ENCODE measurements at regions not wholly inside any gene's neighbourhood (a gene's known extent, or its start where the extent isn't known, plus 50 kb on each side); places are given as distances from the start of the nearest gene placed in this dataset.

- no peak for DNase-seq
Measured at GRCh38 chr20:60695226-60696000, 556.6 kb upstream of the CDH4 start.

GRCh38 chr20:60697252-60697651 is 554.8 kb upstream of the CDH4 start:
- DNase-seq: no peak

GRCh38 chr20:60700728-60701127 is 551.3 kb upstream of the CDH4 start:
- DNase-seq: no peak

DNA sequence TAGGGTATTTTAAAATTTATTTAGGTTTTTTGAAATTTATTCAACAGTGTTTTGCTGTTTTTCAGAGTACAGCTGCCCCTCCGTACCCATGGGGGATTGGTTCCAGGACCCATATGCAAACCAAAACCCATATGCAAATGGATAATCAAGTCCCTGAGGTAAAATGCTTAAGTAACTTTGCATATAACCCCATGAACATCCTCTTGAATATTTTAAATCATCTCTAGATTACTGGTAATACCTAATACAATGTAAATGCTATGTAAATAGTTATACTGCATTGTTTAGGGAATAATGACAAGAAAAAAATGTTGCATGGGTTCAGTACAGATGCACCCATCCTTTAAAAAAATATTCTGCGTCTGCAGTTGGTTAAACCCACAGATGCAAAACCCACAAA is 547.9 kb upstream of the CDH4 start:
- DNase-seq: no peak

GRCh38 chr20:60713396-60713795 is 538.7 kb upstream of the CDH4 start:
- DNase-seq: no peak

GRCh38 chr20:60715172-60715571 is 536.9 kb upstream of the CDH4 start:
- no peak for DNase-seq

GRCh38 chr20:60718743-60719480 is 533.1 kb upstream of the CDH4 start:
- no peak for DNase-seq

GRCh38 chr20:60725311-60725906 is 526.7 kb upstream of the CDH4 start:
- no peak for DNase-seq

DNA sequence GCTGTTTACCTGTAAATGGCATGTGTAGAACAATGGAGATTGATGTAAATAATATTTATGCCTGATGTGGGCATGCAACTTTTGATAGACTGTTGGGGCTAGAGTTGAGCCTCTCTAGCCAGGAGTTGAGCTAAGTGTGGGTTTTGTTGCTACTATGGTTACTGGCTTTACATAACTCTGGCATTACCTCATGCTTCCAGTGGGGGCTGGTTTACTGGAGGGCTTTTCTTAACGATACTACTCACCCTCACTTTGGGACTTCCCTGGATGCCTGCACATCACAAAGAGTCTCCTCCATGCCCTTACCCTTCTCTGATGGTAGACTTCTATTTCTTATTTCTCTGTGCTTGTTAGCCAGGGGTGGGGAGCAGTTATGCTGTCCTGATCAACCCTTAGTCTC is 524.6 kb upstream of the CDH4 start:
- no peak for DNase-seq

- DNase-seq: no peak
Measured at GRCh38 chr20:60728705-60729104, 523.4 kb upstream of the CDH4 start.

DNA sequence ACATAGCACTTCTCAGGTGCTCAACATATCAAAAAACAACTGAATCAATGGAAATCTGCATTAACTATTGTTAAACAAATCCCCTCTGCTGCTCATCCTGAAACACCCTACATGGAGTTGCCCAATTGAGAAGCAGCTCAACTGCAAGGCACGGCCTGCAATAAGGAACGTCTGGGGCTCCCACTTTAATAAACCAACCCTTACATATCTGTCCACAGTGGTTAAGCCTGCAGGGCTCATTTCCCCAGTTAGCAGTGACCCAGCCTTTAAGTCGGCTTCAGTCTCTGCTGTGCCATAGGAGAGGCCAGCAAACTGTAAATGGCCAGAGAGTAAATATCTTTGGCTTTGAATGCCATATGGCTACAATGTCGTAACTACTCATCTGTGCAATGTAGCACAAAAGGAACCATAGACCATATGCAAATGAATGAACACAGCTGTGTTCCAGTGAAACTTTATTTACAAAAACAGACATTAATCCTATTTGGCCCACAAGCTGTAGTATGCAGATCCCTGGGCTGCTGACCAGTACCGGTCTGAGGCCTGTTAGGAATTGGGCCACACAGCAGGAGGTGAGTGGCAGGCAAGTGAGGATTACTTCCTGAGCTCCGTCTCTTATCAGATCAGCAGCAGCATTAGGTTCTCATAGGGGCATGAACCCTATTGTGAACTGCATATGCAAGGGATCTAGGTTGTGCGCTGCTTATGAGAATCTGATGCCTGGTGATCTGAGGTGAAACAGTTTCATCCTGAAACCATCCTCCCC is 522.7 kb upstream of the CDH4 start:
- DNase-seq: no peak

DNA sequence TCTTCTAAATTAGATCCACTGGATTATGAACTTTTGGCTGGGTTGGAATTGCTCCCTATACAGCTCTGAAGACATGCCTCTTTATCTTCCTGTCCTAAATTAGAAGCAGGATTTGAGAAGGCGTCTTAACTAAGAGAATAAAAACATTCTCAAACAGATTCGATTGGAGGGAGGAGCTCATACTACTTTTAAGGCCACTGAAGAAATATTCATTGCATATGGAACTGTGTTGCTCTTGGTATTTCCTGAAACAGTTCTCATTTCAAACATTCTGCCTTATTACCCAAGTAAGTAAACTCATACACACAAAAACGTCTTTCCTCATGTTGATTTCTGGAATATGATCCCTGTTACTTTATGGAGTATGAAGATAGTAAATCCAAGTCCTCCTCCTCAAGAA is 519.7 kb upstream of the CDH4 start:
- no peak for DNase-seq

DNA sequence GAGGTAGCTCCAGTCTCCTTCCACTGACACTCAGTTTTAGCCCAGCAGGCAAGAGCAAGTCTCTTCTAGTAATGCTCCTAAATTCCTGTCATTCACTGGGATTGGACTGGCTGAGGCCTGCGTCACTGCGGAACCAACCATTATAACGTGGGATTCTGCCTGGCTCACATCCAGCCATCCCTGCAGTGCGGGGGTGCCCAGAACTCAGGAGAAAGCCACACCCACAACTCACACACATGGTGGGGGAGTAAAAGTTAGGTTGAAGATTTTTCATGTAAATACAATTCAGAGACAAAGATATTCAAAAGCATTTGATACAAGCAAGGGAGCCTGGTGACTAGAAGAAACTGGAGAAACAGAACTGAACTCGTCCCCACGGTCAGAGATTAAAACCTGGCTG is 504.0 kb upstream of the CDH4 start:
- DNase-seq: no peak

- no peak for DNase-seq
Measured at GRCh38 chr20:60749804-60750602, 502.1 kb upstream of the CDH4 start.

- DNase-seq: no peak
Measured at GRCh38 chr20:60750909-60751308, 501.2 kb upstream of the CDH4 start.

GRCh38 chr20:60751826-60752225 is 500.2 kb upstream of the CDH4 start:
- DNase-seq: no peak

DNA sequence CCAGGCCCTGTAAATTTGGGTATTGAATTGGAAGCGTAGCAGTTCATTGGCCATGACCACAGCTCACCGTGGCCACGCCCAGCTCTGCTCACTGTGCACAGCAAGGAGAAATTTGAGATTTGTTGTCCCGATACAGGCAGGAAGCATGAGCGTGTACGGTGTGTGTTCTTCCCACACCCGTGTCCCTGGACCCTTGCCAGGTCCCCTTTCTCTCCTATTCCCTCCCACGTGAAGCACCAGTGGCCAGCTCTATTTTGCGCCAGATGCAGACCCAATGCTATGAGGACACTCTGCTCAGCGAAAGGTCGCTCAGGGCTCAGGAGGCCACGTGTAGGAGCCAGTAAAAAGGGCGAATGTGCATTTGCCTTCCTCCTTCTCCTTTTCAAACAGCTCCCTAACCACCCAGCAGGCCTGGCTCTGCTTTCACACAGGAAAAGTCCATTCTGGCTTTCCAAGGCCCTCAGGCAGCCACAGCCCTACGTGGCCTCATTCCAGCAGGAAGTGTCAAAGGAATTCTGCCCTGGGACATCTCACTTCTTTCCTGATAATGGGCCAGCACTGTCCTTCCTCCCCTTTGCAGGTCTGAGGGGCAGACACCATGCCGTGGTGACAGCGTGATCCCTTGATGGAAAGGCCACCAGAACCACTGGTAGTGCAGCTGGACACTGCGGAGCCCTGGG is 499.2 kb upstream of the CDH4 start:
- peak; percentile 18 for DNase-seq

DNA sequence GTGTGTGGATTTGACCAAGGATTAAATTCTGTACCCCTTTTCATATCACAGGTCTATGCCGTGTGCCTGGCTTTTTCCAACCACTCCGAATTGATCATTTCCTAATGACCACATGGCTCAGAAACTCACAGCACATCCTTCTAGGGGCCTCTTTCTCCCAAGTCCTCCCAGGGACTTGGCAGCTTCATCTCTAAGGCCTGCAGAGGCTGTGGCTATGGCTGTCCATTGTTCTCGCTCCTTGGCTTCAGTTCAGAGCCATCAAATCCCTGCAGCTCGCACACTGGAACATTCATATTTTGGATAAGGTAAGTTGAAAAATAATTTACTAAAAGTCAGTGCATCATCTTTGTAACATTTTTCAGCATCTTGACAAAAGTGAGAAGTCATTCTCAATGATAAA is 497.2 kb upstream of the CDH4 start:
- no peak for DNase-seq

DNA sequence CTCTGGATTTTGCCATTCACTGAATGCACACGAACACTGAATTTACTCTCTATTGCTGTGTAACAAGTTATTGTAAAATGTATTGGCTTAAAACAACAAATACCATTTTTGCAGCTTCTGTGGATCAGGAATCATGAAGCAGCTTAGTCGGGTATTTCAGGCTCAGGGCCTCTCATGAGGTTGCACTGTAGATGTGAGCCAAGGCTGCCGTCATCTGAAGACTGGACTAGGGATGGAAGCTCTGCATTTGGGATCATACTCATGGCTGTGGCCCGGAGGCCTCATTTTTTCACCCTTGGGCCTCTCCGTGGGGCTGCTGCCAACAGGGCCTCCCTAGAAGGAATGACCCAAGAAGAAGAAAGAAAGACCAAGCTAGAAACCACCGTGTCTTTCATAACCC is 492.4 kb upstream of the CDH4 start:
- no peak for DNase-seq

DNA sequence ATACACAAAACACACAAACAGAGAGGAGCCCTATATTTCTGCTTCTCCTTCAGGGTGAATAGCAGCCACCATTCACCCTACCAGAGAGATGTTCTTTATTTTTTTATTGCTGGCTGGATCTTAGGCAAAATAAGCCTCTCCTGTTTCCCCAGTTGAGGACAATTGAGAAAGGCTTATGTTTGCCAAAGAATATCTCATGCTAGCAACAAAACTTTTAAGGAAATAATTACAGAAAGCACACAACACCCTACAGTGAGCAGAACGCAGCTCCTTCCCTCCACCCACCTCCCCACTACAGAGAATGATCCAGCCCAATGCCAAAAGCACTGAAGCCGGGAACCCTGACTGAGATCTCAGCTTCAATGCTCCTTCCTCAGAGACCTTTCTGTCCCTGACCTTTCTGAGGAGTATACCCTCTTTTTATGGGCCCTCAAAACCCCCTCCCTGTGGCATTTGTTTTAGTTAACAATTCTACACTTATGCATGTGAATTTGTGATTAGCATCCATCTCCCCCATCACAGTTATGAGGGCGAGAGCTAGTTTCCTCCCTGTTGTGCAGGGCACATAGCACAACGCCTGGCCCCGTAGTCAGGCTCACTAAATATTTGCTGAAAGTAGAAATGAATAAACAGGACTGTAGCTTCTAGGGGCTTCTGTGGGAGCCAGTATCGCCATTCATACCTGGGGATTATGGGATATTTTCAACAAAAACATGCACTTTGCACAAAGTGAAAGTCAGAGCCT is 491.6 kb upstream of the CDH4 start:
- DNase-seq: no peak

Measured in left kidney (tissue), 1 donor.